H1 (cell line): ENCODE measurements at regions not wholly inside any gene's neighbourhood (a gene's known extent, or its start where the extent isn't known, plus 50 kb on each side); places are given as distances from the start of the nearest gene placed in this dataset.

ENCODE experiments used
- CTCF ChIA-PET: fragments of 300-600 bp; sonication (Branson Sonifier 250); formaldehyde crosslinking; loops from one replicate; lab custom pipeline; 2021; ENCODE audit not compliant: partially characterized antibody; lab: Charles Lee
- POLR2A ChIA-PET: fragments of 300-600 bp; sonication (Branson Sonifier 250); formaldehyde crosslinking; loops from one replicate; lab custom pipeline; 2021; ENCODE audit warnings: inconsistent platforms; ENCODE audit not compliant: partially characterized antibody; lab: Charles Lee
- DNase-seq, 2 experiments: peaks; one replicate each; pipeline versions ENCODE4 v3.0.0 to v3.0.0-alpha.2; 2010 to 2022; ENCODE audit warnings: low spot score in 2 of 2, low read depth in 1 of 2, mixed read lengths in 1 of 2
- FAIRE-seq: peaks from 2 replicates; lab custom pipeline; 2011; peaks lifted over from hg19 to GRCh38; lab: Jason Lieb, UNC
- H2AFZ ChIP-seq: 2 replicates; pipeline ENCODE4 v1.8.1; 2012; ENCODE audit warnings: low read length, inconsistent platforms
- H2AK5ac ChIP-seq: 2 replicates; pipeline ENCODE4 v1.6.1; 2013; ENCODE audit warnings: low read depth, low read length
- H2BK120ac ChIP-seq: replicated peaks from 2 replicates; pipeline ENCODE3; 2013; ENCODE audit warnings: low read depth, low read length, inconsistent platforms
- H2BK12ac ChIP-seq: 2 replicates; pipeline ENCODE4 v1.6.1; 2013; ENCODE audit warnings: low read depth, low read length
- H2BK15ac ChIP-seq: 2 replicates; pipeline ENCODE4 v1.6.1; 2013; ENCODE audit warnings: low read length
- H2BK20ac ChIP-seq: 2 replicates; pipeline ENCODE4 v1.6.1; 2013; ENCODE audit warnings: low read length
- H2BK5ac ChIP-seq: 2 replicates; pipeline ENCODE4 v1.6.1; 2013; ENCODE audit warnings: low read depth, low read length
- H3K14ac ChIP-seq: 2 replicates; pipeline ENCODE4 v1.6.1; 2013; ENCODE audit warnings: inconsistent platforms; ENCODE audit not compliant: insufficient read length
- H3K18ac ChIP-seq: 2 replicates; pipeline ENCODE4 v1.6.1; 2013; ENCODE audit warnings: low read length; ENCODE audit errors: extremely low read depth
- H3K23ac ChIP-seq: 2 replicates; pipeline ENCODE4 v1.6.1; 2013; ENCODE audit warnings: inconsistent platforms; ENCODE audit not compliant: insufficient read length
- H3K23me2 ChIP-seq: 2 replicates; pipeline ENCODE4 v1.6.1; 2013; ENCODE audit warnings: low read depth, low read length
- H3K27ac ChIP-seq: 2 replicates; pipeline ENCODE4 v1.6.1; 2011; ENCODE audit warnings: low read depth, low read length, inconsistent platforms
- H3K27me3 ChIP-seq, 4 experiments: replicated peaks in 1 of 4; 1 replicate in 1 of 4; 2 replicates in 3 of 4; pipeline versions ENCODE4 v1.6.1 to v1.8.1; 2011 to 2013; ENCODE audit warnings: low read length in 3 of 4, mild to moderate bottlenecking in 3 of 4, inconsistent platforms in 2 of 4, mixed read lengths in 2 of 4, moderate library complexity in 1 of 4; ENCODE audit not compliant: control insufficient read depth in 3 of 4, insufficient read depth in 3 of 4; ENCODE audit errors: extremely low read depth in 1 of 4
- H3K36me3 ChIP-seq, 4 experiments: 2 replicates each; pipeline versions ENCODE4 v1.6.1 to v1.8.1; 2011 to 2013; ENCODE audit warnings: mild to moderate bottlenecking in 4 of 4, low read length in 3 of 4, moderate library complexity in 2 of 4, control low read depth in 1 of 4, inconsistent platforms in 1 of 4; ENCODE audit not compliant: insufficient read depth in 4 of 4, control insufficient read depth in 2 of 4
- H3K4ac ChIP-seq: replicated peaks from 2 replicates; pipeline ENCODE3; 2013; ENCODE audit warnings: low read length, low read depth, mixed read lengths, inconsistent platforms; ENCODE audit not compliant: insufficient read length
- H3K4me1 ChIP-seq, 4 experiments: replicated peaks in 1 of 4; 1 replicate in 1 of 4; 2 replicates in 3 of 4; pipeline versions ENCODE4 v1.6.1 to v1.8.1; 2011 to 2013; ENCODE audit warnings: low read length in 3 of 4, inconsistent platforms in 2 of 4, mixed read lengths in 1 of 4; ENCODE audit not compliant: insufficient read depth in 4 of 4, control insufficient read depth in 3 of 4
- H3K4me2 ChIP-seq, 2 experiments: 2 replicates each; pipeline versions ENCODE4 v1.6.1 to v1.8.1; 2011 to 2013; ENCODE audit warnings: low read depth in 2 of 2, low read length in 2 of 2, control low read depth in 1 of 2, inconsistent platforms in 1 of 2, mild to moderate bottlenecking in 1 of 2; ENCODE audit not compliant: insufficient read depth in 1 of 2
- H3K4me3 ChIP-seq, 4 experiments: fragments of 200-600, 300-600 bp in 1 of 4; sonication (generic), shearing (Covaris generic), sonication (Bioruptor Twin) in 1 of 4; 2 replicates each; pipeline versions ENCODE4 v1.5.1 to v1.8.1; 2011 to 2016; ENCODE audit warnings: low read length in 4 of 4, low read depth in 3 of 4, control low read depth in 2 of 4, inconsistent platforms in 2 of 4, mild to moderate bottlenecking in 2 of 4, mixed read lengths in 1 of 4, moderate library complexity in 1 of 4; ENCODE audit not compliant: insufficient read depth in 2 of 4; ENCODE audit errors: extremely low read depth in 1 of 4
- H3K56ac ChIP-seq: replicated peaks from 2 replicates; pipeline ENCODE3; 2013; ENCODE audit warnings: low read depth, mild to moderate bottlenecking, mixed read lengths, low read length, inconsistent platforms; ENCODE audit not compliant: insufficient read length
- H3K79me1 ChIP-seq: 2 replicates; pipeline ENCODE4 v1.6.1; 2013; ENCODE audit warnings: low read depth, low read length, control low read depth
- H3K79me2 ChIP-seq, 2 experiments: 2 replicates each; pipeline versions ENCODE4 v1.6.1 to v1.8.1; 2012 to 2013; ENCODE audit warnings: low read length in 2 of 2, mild to moderate bottlenecking in 2 of 2, inconsistent platforms in 1 of 2; ENCODE audit not compliant: insufficient read depth in 2 of 2, control insufficient read depth in 1 of 2
- H3K9ac ChIP-seq, 4 experiments: replicated peaks in 1 of 4; 1 replicate in 1 of 4; 2 replicates in 3 of 4; pipeline versions ENCODE4 v1.6.1 to v1.8.1; 2011 to 2013; ENCODE audit warnings: low read depth in 3 of 4, low read length in 3 of 4, control low read depth in 2 of 4, mild to moderate bottlenecking in 2 of 4, moderate library complexity in 2 of 4, inconsistent platforms in 1 of 4; ENCODE audit errors: extremely low read depth in 1 of 4
- H3K9me3 ChIP-seq, 2 experiments: 2 replicates each; pipeline versions ENCODE4 v1.6.1 to v1.8.1; 2012 to 2013; ENCODE audit warnings: mild to moderate bottlenecking in 2 of 2, moderate library complexity in 2 of 2, control low read depth in 1 of 2, inconsistent platforms in 1 of 2, low read depth in 1 of 2, low read length in 1 of 2, mixed read lengths in 1 of 2; ENCODE audit not compliant: insufficient read depth in 2 of 2
- H4K20me1 ChIP-seq, 2 experiments: replicated peaks in 1 of 2; 2 replicates each; pipeline versions ENCODE3 to v1.8.1; 2011 to 2013; ENCODE audit warnings: inconsistent platforms in 2 of 2, low read length in 2 of 2, mild to moderate bottlenecking in 1 of 2; ENCODE audit not compliant: insufficient read depth in 2 of 2, control insufficient read depth in 1 of 2
- H4K5ac ChIP-seq: 2 replicates; pipeline ENCODE4 v1.6.1; 2013; ENCODE audit warnings: low read length, low read depth, mixed read lengths, inconsistent platforms; ENCODE audit not compliant: insufficient read length
- H4K8ac ChIP-seq: 2 replicates; pipeline ENCODE4 v1.8.0; 2013; ENCODE audit warnings: mild to moderate bottlenecking, moderate library complexity, low read length, inconsistent platforms; ENCODE audit not compliant: insufficient read depth; ENCODE audit errors: extremely low read depth
- H4K91ac ChIP-seq: replicated peaks from 2 replicates; pipeline ENCODE3; 2013; ENCODE audit warnings: low read length, mixed read lengths, inconsistent platforms; ENCODE audit not compliant: insufficient read length
- BRCA1 ChIP-seq: IDR thresholded peaks from 2 replicates; pipeline ENCODE4 v1.6.1; 2012; ENCODE audit warnings: low read depth, low read length, improper control_type of control experiment
- EGR1 ChIP-seq: IDR thresholded peaks from 2 replicates; pipeline ENCODE4 v1.6.1; 2011; ENCODE audit warnings: low read depth, low read length, borderline replicate concordance
- EP300 ChIP-seq, 2 experiments: IDR thresholded peaks; 1 replicate in 1 of 2; 2 replicates in 1 of 2; pipeline ENCODE4 v1.6.1; 2011 to 2012; ENCODE audit warnings: low read depth in 2 of 2, low read length in 2 of 2, mild to moderate bottlenecking in 2 of 2, borderline replicate concordance in 1 of 2, inconsistent platforms in 1 of 2, moderate library complexity in 1 of 2
- HDAC2 ChIP-seq, 2 experiments: fragments of 300-600 bp in 1 of 2; sonication (generic) in 1 of 2; IDR thresholded peaks; 2 replicates each; pipeline ENCODE4 v1.6.1; 2011 to 2012; ENCODE audit warnings: low read depth in 2 of 2, low read length in 2 of 2, mild to moderate bottlenecking in 2 of 2, moderate library complexity in 2 of 2, borderline replicate concordance in 1 of 2, inconsistent platforms in 1 of 2
- JUND ChIP-seq: IDR thresholded peaks from 2 replicates; pipeline ENCODE4 v1.6.1; 2011; ENCODE audit warnings: mild to moderate bottlenecking, improper control_type of control experiment, low read length
- MAFK ChIP-seq: IDR thresholded peaks from 2 replicates; pipeline ENCODE4 v1.6.1; 2012; ENCODE audit warnings: low read depth, mild to moderate bottlenecking, improper control_type of control experiment, low read length
- RAD21 ChIP-seq, 2 experiments: IDR thresholded peaks in 1 of 2; conservative IDR thresholded peaks in 1 of 2; 2 replicates each; pipeline ENCODE4 v1.6.1; 2011; ENCODE audit warnings: low read depth in 2 of 2, low read length in 2 of 2, improper control_type of control experiment in 1 of 2, inconsistent platforms in 1 of 2, mild to moderate bottlenecking in 1 of 2, moderate library complexity in 1 of 2
- RFX5 ChIP-seq: IDR thresholded peaks from 2 replicates; pipeline ENCODE4 v1.6.1; 2011; ENCODE audit warnings: low read depth, low read length, improper control_type of control experiment, borderline replicate concordance
- SAP30 ChIP-seq: fragments of 300-600 bp; sonication (generic); IDR thresholded peaks from 2 replicates; pipeline ENCODE4 v1.7.1; 2012; ENCODE audit warnings: low read length, moderate library complexity, mild to moderate bottlenecking, inconsistent platforms; ENCODE audit not compliant: insufficient read depth, insufficient replicate concordance
- SRF ChIP-seq: IDR thresholded peaks from 2 replicates; pipeline ENCODE4 v1.6.1; 2011; ENCODE audit warnings: mild to moderate bottlenecking, low read depth, low read length, moderate library complexity
- TAF1 ChIP-seq: IDR thresholded peaks from 2 replicates; pipeline ENCODE4 v1.6.1; 2011; ENCODE audit warnings: mild to moderate bottlenecking, low read depth, low read length
- YY1 ChIP-seq: IDR thresholded peaks from 2 replicates; pipeline ENCODE4 v1.6.1; 2011; ENCODE audit warnings: low read depth, mild to moderate bottlenecking, low read length
- ZNF274 ChIP-seq: IDR thresholded peaks from 2 replicates; pipeline ENCODE4 v1.7.0; 2012; ENCODE audit warnings: low read length, borderline replicate concordance; ENCODE audit errors: extremely low read depth
- WGBS, 2 experiments: shearing (Covaris generic) in 1 of 2; methylation state at CpG; one replicate each; pipeline versions ENCODE4 v1.1.6 to v1.1.7; 2013 to 2015; ENCODE audit warnings: low lambda C conversion rate in 2 of 2, mixed read lengths in 2 of 2, inconsistent platforms in 1 of 2, low coverage in 1 of 2, missing lambda C conversion rate in 1 of 2; ENCODE audit not compliant: insufficient replicate concordance in 2 of 2, insufficient coverage in 1 of 2, insufficient read length in 1 of 2; ENCODE audit errors: extremely low coverage in 1 of 2, missing lambda C conversion rate in 1 of 2; 5-methylcytosine and 5-hydroxymethylcytosine counted together

DNA sequence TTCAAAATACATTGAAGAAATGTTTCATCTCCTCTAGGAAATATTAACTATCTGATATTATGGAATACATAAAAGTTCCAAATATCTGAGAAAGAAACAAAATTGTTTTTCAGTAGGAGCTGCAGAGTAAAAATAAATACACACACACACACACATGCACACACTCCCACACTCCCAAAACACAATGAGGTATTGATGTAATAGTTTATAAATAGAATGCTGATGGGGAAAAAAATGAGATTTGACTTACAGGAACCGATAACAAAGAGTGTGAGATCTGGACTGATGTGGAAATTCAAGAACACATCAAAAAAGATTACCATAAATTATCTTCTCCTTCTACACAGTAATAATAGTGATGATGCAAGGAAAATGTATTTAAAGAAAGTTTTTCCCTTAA, 438.0 kb upstream of the CELF2 start:
- Histone ChIP-seq H2BK15ac (no peak overlapping the region), H4K8ac (no peak overlapping the region), H3K4ac (no peak overlapping the region), H3K36me3 (no peaks in the 10 kb centered on the region), H2AFZ (no peak overlapping the region), H2BK5ac (no peak overlapping the region), H3K4me1 (no peaks in the 10 kb centered on the region), H3K4me3 (no peak overlapping the region), H3K9me3 (no peaks in the 10 kb centered on the region), H3K56ac (no peak overlapping the region), H3K23ac (no peak overlapping the region), H2BK20ac (no peak overlapping the region), H4K91ac (no peak overlapping the region), H3K9ac (no peak overlapping the region), H3K79me1 (no peaks in the 10 kb centered on the region), H3K27ac (no peak overlapping the region), H4K5ac (no peak overlapping the region), H3K27me3 (no peaks in the 10 kb centered on the region), H3K14ac (no peak overlapping the region), H3K18ac (no peak overlapping the region), H3K79me2 (no peaks in the 10 kb centered on the region), H3K4me2 (no peak overlapping the region), H3K23me2 (no peaks in the 10 kb centered on the region), H4K20me1 (no peaks in the 10 kb centered on the region), H2AK5ac (no peak overlapping the region), H2BK12ac (no peak overlapping the region), H2BK120ac (no peak overlapping the region)
- POLR2A ChIA-PET, result no interaction called here
- no peak for TF ChIP-seq ZNF274
- TF ChIP-seq SRF, result no peak
- no peak for TF ChIP-seq YY1
- no peak for TF ChIP-seq RFX5
- no peak for TF ChIP-seq MAFK
- TF ChIP-seq SAP30, result no peak
- no peak for TF ChIP-seq TAF1
- TF ChIP-seq BRCA1, result no peak
- no peak for TF ChIP-seq HDAC2 (IDR thresholded peaks at IDR 0.05; ENCODE audit: borderline replicate concordance in 1 of 2, low read depth in 2 of 2, low read length in 2 of 2)
- TF ChIP-seq JUND, result no peak
- TF ChIP-seq RAD21 (IDR thresholded peaks at IDR 0.05 in 1 of 2, conservative IDR thresholded peaks at IDR 0.05 in 1 of 2; ENCODE audit: low read depth in 2 of 2, low read length in 2 of 2), result no peak
- no peak for TF ChIP-seq EGR1
- TF ChIP-seq EP300 (IDR thresholded peaks at IDR 0.05; ENCODE audit: borderline replicate concordance in 1 of 2, low read depth in 2 of 2, low read length in 2 of 2), result no peak
- CTCF ChIA-PET, result no interaction called here
- DNase-seq (no peak), FAIRE-seq (no peak)
- 100% methylated on average over 1 of the region's 1 CpG; no CpG with 5 or more reads in 1 of the 2 experiments for WGBS, 2 experiments
